DND-41 (cell line): ENCODE measurements at regions not wholly inside any gene's neighbourhood (a gene's known extent, or its start where the extent isn't known, plus 50 kb on each side); places are given as distances from the start of the nearest gene placed in this dataset.

Source experiments
- EZH2 ChIP-seq: IDR thresholded peaks from 3 replicates; pipeline ENCODE4 v1.6.1; 2012; ENCODE audit warnings: borderline replicate concordance, low read depth, mild to moderate bottlenecking, moderate library complexity, low read length, inconsistent platforms; ENCODE audit not compliant: severe bottlenecking
- TF ChIP-seq, protein P1 (sequence below): IDR thresholded peaks from 2 replicates; pipeline ENCODE4 v1.5.1; 2012; ENCODE audit warnings: borderline replicate concordance, low read length, moderate library complexity, mild to moderate bottlenecking; ENCODE audit not compliant: poor library complexity, severe bottlenecking; ENCODE audit errors: extremely low read depth

DNA sequence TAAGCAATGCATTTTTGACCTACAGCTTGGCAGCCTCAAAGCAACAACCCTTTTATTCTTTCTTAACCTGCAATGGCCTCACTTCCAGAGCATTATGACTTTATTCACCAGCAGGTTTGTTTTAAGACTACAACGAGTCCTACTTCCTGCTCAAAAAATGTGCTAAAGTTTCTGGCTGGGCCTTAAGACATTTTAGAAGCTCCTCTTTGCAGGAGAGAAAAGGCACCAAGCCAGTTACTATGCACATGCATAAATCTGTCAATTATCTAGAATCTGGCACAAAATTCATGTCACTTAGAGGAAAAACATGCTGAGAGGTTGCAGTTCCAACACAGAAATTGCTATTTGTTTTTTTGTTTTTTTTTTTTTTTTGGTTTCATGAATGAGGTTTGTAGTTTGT is 223.0 kb upstream of the EPHA5 start:
- TF ChIP-seq, protein P1, sequence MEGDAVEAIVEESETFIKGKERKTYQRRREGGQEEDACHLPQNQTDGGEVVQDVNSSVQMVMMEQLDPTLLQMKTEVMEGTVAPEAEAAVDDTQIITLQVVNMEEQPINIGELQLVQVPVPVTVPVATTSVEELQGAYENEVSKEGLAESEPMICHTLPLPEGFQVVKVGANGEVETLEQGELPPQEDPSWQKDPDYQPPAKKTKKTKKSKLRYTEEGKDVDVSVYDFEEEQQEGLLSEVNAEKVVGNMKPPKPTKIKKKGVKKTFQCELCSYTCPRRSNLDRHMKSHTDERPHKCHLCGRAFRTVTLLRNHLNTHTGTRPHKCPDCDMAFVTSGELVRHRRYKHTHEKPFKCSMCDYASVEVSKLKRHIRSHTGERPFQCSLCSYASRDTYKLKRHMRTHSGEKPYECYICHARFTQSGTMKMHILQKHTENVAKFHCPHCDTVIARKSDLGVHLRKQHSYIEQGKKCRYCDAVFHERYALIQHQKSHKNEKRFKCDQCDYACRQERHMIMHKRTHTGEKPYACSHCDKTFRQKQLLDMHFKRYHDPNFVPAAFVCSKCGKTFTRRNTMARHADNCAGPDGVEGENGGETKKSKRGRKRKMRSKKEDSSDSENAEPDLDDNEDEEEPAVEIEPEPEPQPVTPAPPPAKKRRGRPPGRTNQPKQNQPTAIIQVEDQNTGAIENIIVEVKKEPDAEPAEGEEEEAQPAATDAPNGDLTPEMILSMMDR = no peak
- TF ChIP-seq EZH2 = no peak
